Body of pancreas (tissue), 4 donors: ENCODE measurements at regions not wholly inside any gene's neighbourhood (a gene's known extent, or its start where the extent isn't known, plus 50 kb on each side); places are given as distances from the start of the nearest gene placed in this dataset.

Source experiments
- CTCF ChIP-seq, 7 experiments: fragments of 450-650 bp in 4 of 7; fragments of 200-600 bp in 3 of 7; sonication (generic) in 3 of 7; IDR thresholded peaks; one replicate each; pipeline ENCODE4 v1.5.1; 2016 to 2019; ENCODE audit warnings: antibody characterized with exemption in 7 of 7
- POLR2A ChIP-seq, 3 donors: fragments of 450-650 bp; IDR thresholded peaks; one replicate each; pipeline ENCODE4 v1.6.1; 2016; ENCODE audit warnings: antibody characterized with exemption in 3 of 3, mild to moderate bottlenecking in 2 of 3

GRCh38 chr4:136796953-136797352 is 735.3 kb downstream of the PCDH18 start:
- TF ChIP-seq CTCF (IDR thresholded peaks at IDR 0.05), result no peak
- no peak for TF ChIP-seq POLR2A (IDR thresholded peaks at IDR 0.05)
